IPS DF 4.7 (cell line): ENCODE measurements at regions not wholly inside any gene's neighbourhood (a gene's known extent, or its start where the extent isn't known, plus 50 kb on each side); places are given as distances from the start of the nearest gene placed in this dataset.

Experiments used
- DNase-seq: peaks from one replicate; pipeline ENCODE4 v3.0.0-alpha.2; 2013; ENCODE audit warnings: low spot score; ENCODE audit errors: extremely low read depth

GRCh38 chr6:91664327-91664959, 1077.6 kb upstream of the MAP3K7 start:
- no peak for DNase-seq

- DNase-seq: no peak
Observed at GRCh38 chr6:91660893-91661292, 1074.0 kb upstream of the MAP3K7 start.

GRCh38 chr6:91659891-91660290, 1073.0 kb upstream of the MAP3K7 start:
- no peak for DNase-seq

DNA sequence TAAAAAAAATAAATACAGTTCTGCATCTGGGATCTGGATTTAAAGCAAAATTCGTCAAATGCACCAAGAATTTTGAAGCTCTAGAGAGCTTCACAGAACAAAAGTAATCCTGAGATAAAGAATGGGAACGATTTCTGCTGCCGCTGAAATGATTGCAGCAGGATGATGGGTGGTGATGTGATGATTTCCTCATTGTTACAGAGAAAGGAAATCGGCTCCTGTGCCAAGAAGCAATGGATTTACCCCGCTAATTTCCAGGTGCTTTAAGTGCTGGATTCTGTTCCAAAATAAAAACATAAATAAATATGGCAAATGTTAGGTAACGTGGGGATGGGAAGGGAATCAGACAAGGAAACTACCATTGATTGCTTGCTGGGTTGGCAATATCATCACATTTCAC, 1067.9 kb upstream of the MAP3K7 start:
- no peak for DNase-seq

GRCh38 chr6:91654357-91654756, 1067.5 kb upstream of the MAP3K7 start:
- no peak for DNase-seq

GRCh38 chr6:91653895-91654294, 1067.0 kb upstream of the MAP3K7 start:
- no peak for DNase-seq

DNA sequence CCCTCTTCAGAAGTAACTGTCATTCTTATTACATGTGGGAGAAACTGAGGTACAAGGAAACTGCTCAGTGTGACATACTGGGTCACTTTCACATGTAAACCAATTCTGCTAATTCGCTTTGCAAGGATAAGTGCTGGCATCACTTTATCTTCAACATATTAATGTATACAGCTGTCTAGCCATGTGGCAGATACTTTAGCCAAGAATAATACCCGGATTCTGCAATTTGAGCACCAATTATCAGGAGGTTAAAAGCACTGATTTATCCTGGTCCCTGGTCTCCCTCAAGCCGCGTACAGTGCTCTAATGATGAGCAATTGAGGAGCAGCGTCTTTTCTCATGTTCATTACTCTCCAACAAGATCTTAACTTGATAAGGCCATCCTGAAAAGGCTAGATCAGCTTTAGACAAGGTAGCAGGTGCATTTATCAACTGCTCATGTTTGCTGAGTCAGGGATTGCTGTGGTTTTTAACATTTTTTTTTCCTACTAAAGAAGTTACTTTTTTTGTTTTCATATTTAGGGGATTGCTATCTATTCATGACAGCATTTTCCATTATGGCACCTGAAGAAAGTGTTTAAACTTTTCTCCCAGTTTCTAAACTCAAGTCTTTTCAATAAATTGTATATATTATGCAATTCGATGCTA, 1066.3 kb upstream of the MAP3K7 start:
- no peak for DNase-seq

GRCh38 chr6:91646649-91647048, 1059.8 kb upstream of the MAP3K7 start:
- no peak for DNase-seq

DNA sequence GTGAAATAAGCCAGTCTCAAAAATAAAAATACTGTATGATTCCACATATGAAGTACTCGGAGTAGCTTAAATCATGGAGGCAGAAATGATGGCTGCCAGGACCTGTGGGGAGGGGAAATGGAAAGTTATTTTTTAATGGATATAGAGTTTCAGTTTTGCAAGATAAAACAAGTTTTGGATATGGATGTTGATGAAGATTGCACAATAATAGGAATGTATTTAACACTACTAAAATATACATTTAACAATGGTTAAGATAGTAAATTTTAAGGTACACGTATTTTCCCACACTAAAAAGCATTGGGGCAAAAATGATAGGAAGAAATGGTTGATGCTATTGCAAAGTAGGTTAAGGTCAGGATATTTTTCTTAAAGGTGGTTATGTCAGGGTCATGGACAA, 1058.9 kb upstream of the MAP3K7 start:
- DNase-seq: no peak

DNA sequence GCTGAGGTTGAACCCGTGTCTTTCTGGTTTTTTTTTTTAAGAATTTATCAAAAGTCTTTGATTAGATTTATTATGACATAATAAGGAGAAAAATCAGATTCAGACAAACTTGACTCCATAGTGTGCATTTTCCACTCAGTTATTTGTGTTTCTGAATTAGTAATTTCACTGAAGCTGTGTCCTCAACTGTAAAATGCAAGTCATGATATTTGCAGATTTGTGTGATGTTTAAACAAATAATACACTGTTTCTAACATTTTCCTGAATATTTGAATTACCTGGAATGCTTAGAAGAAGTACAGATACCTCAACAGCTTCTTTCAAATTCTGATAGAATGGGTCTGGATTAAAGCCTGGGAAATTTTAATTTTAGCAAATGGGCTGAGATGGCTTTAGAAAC, 1050.3 kb upstream of the MAP3K7 start:
- DNase-seq: no peak

- DNase-seq: no peak
Observed at GRCh38 chr6:91634791-91635190, 1047.9 kb upstream of the MAP3K7 start.

DNA sequence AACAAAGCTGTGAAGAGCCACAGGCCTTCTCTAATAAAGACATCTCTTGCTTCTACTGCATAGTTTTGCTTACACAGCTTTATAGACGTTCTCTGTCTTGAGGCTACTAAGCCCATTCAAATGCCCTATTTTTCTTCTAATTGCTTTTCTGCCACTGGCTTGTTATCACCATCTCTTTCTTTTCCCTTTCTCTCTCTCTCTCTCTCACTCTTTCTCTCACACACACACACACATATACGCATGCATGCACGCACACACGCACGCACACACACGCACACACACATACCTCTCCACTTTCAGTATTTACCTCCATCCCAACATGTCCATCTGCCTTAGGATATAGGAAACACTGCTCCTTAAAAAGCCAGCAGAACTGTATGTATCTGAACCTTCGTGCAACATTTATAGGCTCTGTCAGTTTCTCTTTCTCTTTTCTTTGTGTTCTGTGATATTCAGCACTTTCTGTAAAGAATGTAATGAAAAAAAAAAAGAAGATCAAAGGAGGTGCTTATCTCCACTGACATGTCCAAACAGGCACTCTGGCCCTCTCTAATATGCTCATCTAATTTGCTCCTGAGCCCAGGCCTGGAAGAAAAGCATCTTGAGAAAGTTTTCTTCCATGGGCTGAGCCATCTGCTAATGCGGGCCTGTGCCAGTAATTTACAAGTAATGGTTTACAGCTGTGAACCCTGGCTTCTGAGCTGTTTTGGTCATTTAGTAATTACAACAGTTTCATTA, 1046.7 kb upstream of the MAP3K7 start:
- no peak for DNase-seq

GRCh38 chr6:91632308-91632707, 1045.4 kb upstream of the MAP3K7 start:
- no peak for DNase-seq

DNA sequence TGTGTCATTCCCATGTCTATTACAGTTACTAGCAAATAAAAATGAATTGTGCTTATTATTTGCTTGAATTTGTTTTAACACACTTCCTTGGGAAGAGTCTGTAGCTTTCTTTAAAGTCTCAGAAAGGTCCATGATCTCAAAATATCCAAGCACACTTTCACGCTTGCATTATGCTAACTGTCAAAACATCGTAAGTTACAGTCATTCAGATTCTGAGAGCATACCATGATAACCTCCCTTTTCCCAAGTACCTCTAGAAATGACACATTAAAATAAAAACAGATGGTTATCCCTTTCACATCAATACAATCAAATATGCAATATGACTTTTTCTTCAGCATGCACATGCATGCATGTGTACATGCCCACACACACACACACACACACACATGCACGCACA, 1044.4 kb upstream of the MAP3K7 start:
- no peak for DNase-seq

GRCh38 chr6:91626911-91627310, 1040.0 kb upstream of the MAP3K7 start:
- DNase-seq: no peak

- no peak for DNase-seq
Observed at GRCh38 chr6:91613481-91613880, 1026.6 kb upstream of the MAP3K7 start.

DNA sequence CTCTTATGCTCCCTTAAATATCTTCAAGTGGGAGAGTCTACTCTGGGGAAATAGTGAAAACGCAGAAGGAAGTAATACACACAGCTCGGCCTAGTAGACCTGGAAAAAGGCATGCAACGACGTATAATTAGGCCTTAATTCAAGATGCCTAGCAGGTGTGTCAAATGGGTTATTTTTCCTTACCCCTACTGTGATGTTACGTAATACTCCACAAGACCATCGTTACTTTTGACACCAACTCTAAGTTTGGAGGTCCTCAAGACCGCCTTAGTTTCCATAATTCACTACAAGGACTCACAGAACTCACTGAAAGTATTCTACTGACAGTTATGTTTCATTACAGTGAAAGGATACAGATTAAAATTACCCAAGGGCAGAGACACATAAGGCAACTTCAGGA, 1024.3 kb upstream of the MAP3K7 start:
- no peak for DNase-seq

GRCh38 chr6:91608428-91608827, 1021.6 kb upstream of the MAP3K7 start:
- DNase-seq: no peak

DNA sequence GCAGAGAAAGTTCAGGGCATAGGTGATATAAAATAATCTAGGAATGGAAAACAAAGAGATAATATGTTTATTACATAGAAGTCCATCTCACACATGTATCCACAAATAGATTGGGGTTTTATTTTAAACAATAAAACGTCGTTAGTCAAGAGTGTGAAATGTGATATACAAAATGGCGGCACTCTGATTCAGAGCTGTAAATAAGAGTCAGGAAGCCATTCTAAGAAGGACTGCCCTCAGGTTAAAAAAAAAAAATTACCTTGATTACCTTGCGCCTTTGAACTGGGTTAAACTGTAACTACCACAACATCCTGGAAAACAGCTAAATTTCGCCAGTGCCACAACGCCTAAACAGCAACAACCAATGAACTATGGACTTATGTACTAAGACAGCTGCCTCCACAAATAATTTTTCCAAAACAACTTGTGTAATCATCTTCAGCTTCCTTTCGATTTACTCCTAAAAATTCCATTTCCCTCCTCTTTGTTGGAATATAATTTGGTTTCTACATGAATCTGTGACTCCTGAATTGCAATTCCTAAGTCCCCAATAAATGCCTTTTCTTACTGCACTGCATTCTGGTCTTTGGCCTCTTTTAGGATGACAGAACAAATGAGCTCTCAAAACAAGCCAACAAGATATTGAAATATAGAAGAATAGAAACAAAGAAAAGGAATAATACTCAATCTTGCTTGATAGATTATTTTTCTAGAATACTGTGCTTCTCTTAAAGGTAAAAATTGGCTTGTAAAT, 1019.5 kb upstream of the MAP3K7 start:
- DNase-seq: no peak

- no peak for DNase-seq
Observed at GRCh38 chr6:91600561-91600960, 1013.7 kb upstream of the MAP3K7 start.

- no peak for DNase-seq
Observed at GRCh38 chr6:91590191-91590590, 1003.3 kb upstream of the MAP3K7 start.

- no peak for DNase-seq
Observed at GRCh38 chr6:91580635-91581034, 993.8 kb upstream of the MAP3K7 start.
